ENCODE measurements at regions not wholly inside any gene's neighbourhood (a gene's known extent, or its start where the extent isn't known, plus 50 kb on each side); places are given as distances from the start of the nearest gene placed in this dataset.

DNA sequence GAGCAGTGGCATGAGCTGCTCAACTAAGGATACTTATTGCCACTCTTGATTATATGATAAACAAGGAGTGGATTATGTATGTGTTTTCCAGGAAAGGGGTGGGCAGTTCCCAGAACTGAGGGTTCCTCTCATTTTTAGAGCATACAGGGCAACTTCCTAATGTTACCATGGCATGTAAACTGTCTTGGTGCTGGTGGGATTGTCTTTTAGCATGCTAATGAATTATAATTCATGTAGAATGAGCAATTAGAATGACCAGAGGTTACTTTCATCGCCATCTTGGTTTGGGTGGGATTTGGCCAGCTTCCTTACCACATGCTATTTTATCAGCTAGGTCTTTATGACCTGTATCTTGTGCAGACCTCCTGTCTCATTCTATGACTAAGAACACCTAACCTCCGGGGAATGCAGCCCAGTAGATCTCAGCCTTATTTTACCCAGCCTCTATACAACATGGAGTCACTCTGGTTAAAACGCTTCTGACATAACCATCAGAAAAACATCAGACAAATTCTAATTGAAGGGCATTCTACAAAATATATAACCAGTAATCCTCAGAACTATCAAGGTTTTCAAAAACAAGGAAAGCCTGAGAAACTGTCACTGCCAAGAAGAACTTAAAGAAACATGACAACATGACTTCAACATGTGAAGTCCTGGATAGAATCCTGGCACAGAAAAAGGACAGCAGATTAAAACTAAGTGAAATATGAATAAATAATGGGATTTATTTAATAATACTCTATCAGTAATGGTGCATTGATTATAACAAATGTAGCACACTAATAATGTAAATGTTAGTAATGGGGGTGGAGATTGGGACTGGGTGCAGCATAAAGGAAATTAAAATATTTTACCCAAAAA lies 365.0 kb downstream of the SEMA3D start:
- Mint-ChIP-seq H3K36me3 (ENCODE audit: low read depth) (no peaks in the 10 kb centered on the region), H3K27ac (no peak overlapping the region), H3K9me3 (no peaks in the 10 kb centered on the region), H3K27me3 (ENCODE audit: low read depth) (no peaks in the 10 kb centered on the region), H3K4me3 (no peak overlapping the region), H3K4me1 (no peaks in the 10 kb centered on the region)
- TF ChIP-seq, protein P1, sequence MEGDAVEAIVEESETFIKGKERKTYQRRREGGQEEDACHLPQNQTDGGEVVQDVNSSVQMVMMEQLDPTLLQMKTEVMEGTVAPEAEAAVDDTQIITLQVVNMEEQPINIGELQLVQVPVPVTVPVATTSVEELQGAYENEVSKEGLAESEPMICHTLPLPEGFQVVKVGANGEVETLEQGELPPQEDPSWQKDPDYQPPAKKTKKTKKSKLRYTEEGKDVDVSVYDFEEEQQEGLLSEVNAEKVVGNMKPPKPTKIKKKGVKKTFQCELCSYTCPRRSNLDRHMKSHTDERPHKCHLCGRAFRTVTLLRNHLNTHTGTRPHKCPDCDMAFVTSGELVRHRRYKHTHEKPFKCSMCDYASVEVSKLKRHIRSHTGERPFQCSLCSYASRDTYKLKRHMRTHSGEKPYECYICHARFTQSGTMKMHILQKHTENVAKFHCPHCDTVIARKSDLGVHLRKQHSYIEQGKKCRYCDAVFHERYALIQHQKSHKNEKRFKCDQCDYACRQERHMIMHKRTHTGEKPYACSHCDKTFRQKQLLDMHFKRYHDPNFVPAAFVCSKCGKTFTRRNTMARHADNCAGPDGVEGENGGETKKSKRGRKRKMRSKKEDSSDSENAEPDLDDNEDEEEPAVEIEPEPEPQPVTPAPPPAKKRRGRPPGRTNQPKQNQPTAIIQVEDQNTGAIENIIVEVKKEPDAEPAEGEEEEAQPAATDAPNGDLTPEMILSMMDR (IDR thresholded peaks at IDR 0.05; ENCODE audit: unreplicated experiment in 3 of 3), result no peak

DNA sequence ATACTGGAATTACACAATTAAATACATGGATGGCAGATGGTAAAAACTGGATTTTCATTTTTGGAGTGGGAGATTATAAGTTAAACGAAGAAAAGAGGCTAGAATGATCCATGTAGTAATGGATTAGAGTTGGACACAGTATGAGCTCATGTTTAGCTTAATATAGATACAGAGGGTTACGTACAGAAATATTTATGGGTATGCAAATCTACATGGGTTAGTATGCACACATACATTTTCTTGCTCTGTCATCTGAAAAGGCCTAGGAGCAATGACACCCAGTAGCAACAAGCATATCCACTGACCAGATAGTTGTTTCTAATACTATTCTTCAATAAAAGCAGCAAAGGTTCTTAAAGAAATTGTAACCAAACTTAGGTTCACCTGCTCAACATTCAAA lies 366.4 kb downstream of the SEMA3D start:
- H3K27me3 Mint-ChIP-seq (ENCODE audit: low read depth), result no peaks in the 10 kb centered on the region
- H3K27ac Mint-ChIP-seq, result no peak overlapping the region
- no peak overlapping the region for H3K4me3 Mint-ChIP-seq
- H3K4me1 Mint-ChIP-seq, result no peaks in the 10 kb centered on the region
- TF ChIP-seq, protein P1 (IDR thresholded peaks at IDR 0.05; ENCODE audit: unreplicated experiment in 3 of 3), result no peak
- H3K9me3 Mint-ChIP-seq, result no peaks in the 10 kb centered on the region
- no peaks in the 10 kb centered on the region for H3K36me3 Mint-ChIP-seq (ENCODE audit: low read depth)

DNA sequence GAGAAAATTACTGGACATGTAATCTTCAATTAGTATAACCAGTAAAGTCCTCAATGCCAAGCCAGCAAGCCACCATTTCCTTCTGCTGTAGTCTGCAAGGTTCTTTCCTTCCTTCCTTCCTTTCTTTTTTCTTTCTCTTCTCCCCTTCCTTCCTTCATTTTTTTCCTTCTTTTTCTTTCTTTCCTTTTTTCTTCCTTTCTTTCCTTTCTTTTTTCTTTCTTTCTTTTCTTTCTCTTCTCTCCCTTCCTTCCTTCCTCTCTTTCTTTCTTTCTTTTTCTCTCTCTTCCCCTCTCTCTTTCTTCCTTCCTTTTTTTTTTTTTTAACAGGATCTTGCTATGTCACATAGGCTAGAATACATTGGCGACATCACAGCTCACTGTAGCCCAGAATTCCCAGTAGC lies 369.8 kb downstream of the SEMA3D start:
- TF ChIP-seq, protein P1 (IDR thresholded peaks at IDR 0.05; ENCODE audit: unreplicated experiment in 3 of 3), result no peak
- H3K36me3 Mint-ChIP-seq (ENCODE audit: low read depth), result no peaks in the 10 kb centered on the region
- no peak overlapping the region for H3K27ac Mint-ChIP-seq
- peaks cover 4% of the 10 kb centered on the region for H3K4me1 Mint-ChIP-seq
- no peak overlapping the region for H3K4me3 Mint-ChIP-seq
- no peaks in the 10 kb centered on the region for H3K27me3 Mint-ChIP-seq (ENCODE audit: low read depth)
- no peaks in the 10 kb centered on the region for H3K9me3 Mint-ChIP-seq

DNA sequence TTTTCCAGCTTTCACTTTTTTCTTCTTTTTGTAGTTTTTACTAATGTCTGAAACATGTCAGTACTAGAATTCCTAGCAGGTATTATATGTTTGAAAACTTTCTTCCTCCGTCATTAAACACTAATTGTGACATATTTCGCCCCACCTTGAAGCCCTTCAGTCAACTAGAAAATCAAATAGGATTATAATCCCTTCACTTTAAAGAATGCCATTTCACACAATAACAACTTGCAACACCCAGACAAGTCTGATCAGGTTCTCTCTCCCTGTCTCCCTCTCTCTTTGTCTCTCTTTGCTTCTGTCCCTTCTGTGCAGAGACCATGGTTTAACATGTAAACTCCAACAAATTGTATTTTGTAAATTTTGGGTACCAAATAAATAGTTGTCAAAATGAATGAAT lies 373.5 kb downstream of the SEMA3D start:
- Mint-ChIP-seq H3K4me3 (no peak overlapping the region), H3K27ac (no peak overlapping the region), H3K27me3 (ENCODE audit: low read depth) (peaks cover 3% of the 10 kb centered on the region), H3K36me3 (ENCODE audit: low read depth) (no peaks in the 10 kb centered on the region), H3K4me1 (peaks cover 20% of the 10 kb centered on the region), H3K9me3 (no peaks in the 10 kb centered on the region)
- TF ChIP-seq, protein P1 (IDR thresholded peaks at IDR 0.05; ENCODE audit: unreplicated experiment in 3 of 3), result no peak

DNA sequence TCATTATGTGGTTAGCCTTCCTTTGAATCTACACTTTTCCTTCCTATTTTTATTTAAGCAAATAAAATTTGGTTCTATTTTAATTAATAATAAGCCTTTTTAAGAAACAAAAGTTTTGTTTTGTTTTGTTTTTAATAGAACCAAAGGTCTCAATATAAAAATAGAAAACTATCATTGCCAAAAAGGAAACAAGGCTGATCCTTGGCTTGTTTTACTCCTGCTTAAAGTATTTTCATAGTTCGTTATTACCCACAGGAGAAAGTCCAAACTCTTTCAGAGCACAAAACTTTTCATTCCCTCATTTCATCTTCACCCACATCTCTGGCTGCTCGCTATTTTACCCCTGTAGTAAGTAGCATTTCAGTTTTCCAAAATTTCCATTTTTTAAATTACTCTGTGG lies 374.8 kb downstream of the SEMA3D start:
- TF ChIP-seq, protein P1 (IDR thresholded peaks at IDR 0.05; ENCODE audit: unreplicated experiment in 3 of 3), result no peak
- Mint-ChIP-seq H3K9me3 (peaks cover 6% of the 10 kb centered on the region), H3K27me3 (ENCODE audit: low read depth) (peaks cover 3% of the 10 kb centered on the region), H3K36me3 (ENCODE audit: low read depth) (no peaks in the 10 kb centered on the region), H3K27ac (peak overlapping the region in 1 of 3 experiments; percentile 12), H3K4me3 (no peak overlapping the region), H3K4me1 (peaks cover 20% of the 10 kb centered on the region)

DNA sequence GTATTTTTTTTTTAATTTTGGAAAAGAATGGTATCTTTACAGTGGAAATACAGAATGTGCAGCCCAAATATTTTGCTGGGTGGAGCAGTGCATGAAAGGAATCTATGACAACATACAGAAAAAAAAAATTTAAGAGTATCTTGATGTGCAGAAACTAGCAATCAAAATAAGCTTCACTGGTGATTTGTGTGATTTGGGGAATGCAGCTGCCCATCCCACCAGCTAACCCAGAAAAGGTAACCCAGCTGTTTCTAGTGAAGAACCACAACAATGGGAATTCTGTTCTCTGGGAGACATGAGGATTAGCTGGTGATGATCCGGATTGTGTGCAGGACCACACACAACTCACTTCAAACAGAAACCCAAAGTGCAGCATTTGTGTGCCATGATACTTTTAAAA lies 375.5 kb downstream of the SEMA3D start:
- no peak overlapping the region for H3K4me3 Mint-ChIP-seq
- TF ChIP-seq, protein P1 (IDR thresholded peaks at IDR 0.05; ENCODE audit: unreplicated experiment in 3 of 3), result no peak

More for the DNA sequence above, 375.5 kb downstream of the SEMA3D start:
- H3K9me3 Mint-ChIP-seq, result peaks cover 6% of the 10 kb centered on the region
- H3K27me3 Mint-ChIP-seq (ENCODE audit: low read depth), result peaks cover 3% of the 10 kb centered on the region
- no peaks in the 10 kb centered on the region for H3K36me3 Mint-ChIP-seq (ENCODE audit: low read depth)
- no peak overlapping the region for H3K27ac Mint-ChIP-seq
- H3K4me1 Mint-ChIP-seq, result peaks cover 20% of the 10 kb centered on the region

All from nephron (organoid).